ENCODE measurements at regions not wholly inside any gene's neighbourhood (a gene's known extent, or its start where the extent isn't known, plus 50 kb on each side); places are given as distances from the start of the nearest gene placed in this dataset.

- H3K4me3 Mint-ChIP-seq: no peak overlapping the region
- no peaks in the 10 kb centered on the region for H3K4me1 Mint-ChIP-seq
- TF ChIP-seq CTCF (conservative IDR thresholded peaks at IDR 0.05): no peak
- no peak overlapping the region for H3K4me3 ChIP-seq (ENCODE audit: low read length)
- H3K27me3 Mint-ChIP-seq (ENCODE audit: insufficient read depth): no peaks in the 10 kb centered on the region
- H3K27ac Mint-ChIP-seq: no peak overlapping the region
- no peaks in the 10 kb centered on the region for H3K4me1 ChIP-seq (ENCODE audit: control insufficient read depth, insufficient read depth, low read length)
- no peaks in the 10 kb centered on the region for H3K9me3 Mint-ChIP-seq
- no peak for DNase-seq
- no peak overlapping the region for H3K27ac ChIP-seq (ENCODE audit: low read depth, low read length)
- no peaks in the 10 kb centered on the region for H3K36me3 Mint-ChIP-seq (ENCODE audit: low read depth)
- WGBS, 2 experiments (ENCODE audit: insufficient coverage in 1 of 2, insufficient read length in 1 of 2): 90 to 95% methylated on average over 2 to 3 of the region's 3 CpGs
- no peaks in the 10 kb centered on the region for H3K27me3 ChIP-seq (ENCODE audit: control insufficient read depth, insufficient read depth, low read length, poor library complexity, severe bottlenecking)
- no peaks in the 10 kb centered on the region for H3K36me3 ChIP-seq (ENCODE audit: control insufficient read depth, insufficient read depth, low read length)
- no peak overlapping the region for H3K9ac ChIP-seq (ENCODE audit: extremely low read depth, low read length, poor library complexity, severe bottlenecking)
- no peaks in the 10 kb centered on the region for H3K9me3 ChIP-seq (ENCODE audit: control insufficient read depth, low read length)
Observed at GRCh38 chr3:67983166-67983565, 328.8 kb upstream of the SUCLG2 start.

GRCh38 chr3:67981077-67981476, 326.7 kb upstream of the SUCLG2 start:
- Histone ChIP-seq H3K4me1 (ENCODE audit: control insufficient read depth, insufficient read depth, low read length) (no peaks in the 10 kb centered on the region), H3K4me3 (ENCODE audit: low read length) (no peak overlapping the region), H3K36me3 (ENCODE audit: control insufficient read depth, insufficient read depth, low read length) (no peaks in the 10 kb centered on the region), H3K27me3 (ENCODE audit: control insufficient read depth, insufficient read depth, low read length, poor library complexity, severe bottlenecking) (no peaks in the 10 kb centered on the region), H3K27ac (ENCODE audit: low read depth, low read length) (no peak overlapping the region), H3K9ac (ENCODE audit: extremely low read depth, low read length, poor library complexity, severe bottlenecking) (no peak overlapping the region), H3K9me3 (ENCODE audit: control insufficient read depth, low read length) (no peaks in the 10 kb centered on the region)
- H3K27me3 Mint-ChIP-seq (ENCODE audit: insufficient read depth): no peaks in the 10 kb centered on the region
- H3K4me1 Mint-ChIP-seq: no peaks in the 10 kb centered on the region
- H3K4me3 Mint-ChIP-seq: no peak overlapping the region
- H3K9me3 Mint-ChIP-seq: no peaks in the 10 kb centered on the region
- no peak for DNase-seq
- H3K36me3 Mint-ChIP-seq (ENCODE audit: low read depth): no peaks in the 10 kb centered on the region
- no peak overlapping the region for H3K27ac Mint-ChIP-seq
- 89 to 100% methylated on average over 1 to 3 of the region's 3 CpGs for WGBS, 2 experiments (ENCODE audit: insufficient coverage in 1 of 2, insufficient read length in 1 of 2)
- TF ChIP-seq CTCF (conservative IDR thresholded peaks at IDR 0.05): no peak

DNA sequence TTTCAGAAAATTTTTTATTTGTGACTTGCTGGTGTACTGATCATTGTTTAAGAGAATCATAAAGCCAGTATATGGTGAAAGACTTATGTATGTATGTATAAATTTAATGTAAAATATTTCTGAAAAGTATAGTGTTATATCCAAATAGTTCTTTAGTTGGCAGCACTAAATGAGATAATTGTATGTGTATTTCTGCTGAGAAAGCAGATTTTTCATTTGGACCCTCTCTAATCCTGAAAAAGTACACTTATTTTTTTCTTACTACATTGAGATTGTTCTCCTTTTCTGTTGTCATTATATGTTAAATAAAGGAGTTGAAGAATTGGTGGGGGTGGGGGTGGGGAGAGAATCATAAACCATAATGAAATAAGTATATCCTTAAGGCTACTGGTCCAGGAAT, 324.9 kb upstream of the SUCLG2 start:
- Histone ChIP-seq H3K4me3 (ENCODE audit: low read length) (no peak overlapping the region), H3K36me3 (ENCODE audit: control insufficient read depth, insufficient read depth, low read length) (no peaks in the 10 kb centered on the region), H3K4me1 (ENCODE audit: control insufficient read depth, insufficient read depth, low read length) (no peaks in the 10 kb centered on the region), H3K27ac (ENCODE audit: low read depth, low read length) (no peak overlapping the region), H3K9me3 (ENCODE audit: control insufficient read depth, low read length) (no peaks in the 10 kb centered on the region), H3K9ac (ENCODE audit: extremely low read depth, low read length, poor library complexity, severe bottlenecking) (no peak overlapping the region), H3K27me3 (ENCODE audit: control insufficient read depth, insufficient read depth, low read length, poor library complexity, severe bottlenecking) (no peaks in the 10 kb centered on the region)
- no peaks in the 10 kb centered on the region for H3K9me3 Mint-ChIP-seq
- no peaks in the 10 kb centered on the region for H3K27me3 Mint-ChIP-seq (ENCODE audit: insufficient read depth)
- H3K4me3 Mint-ChIP-seq: no peak overlapping the region
- no peak for TF ChIP-seq CTCF (conservative IDR thresholded peaks at IDR 0.05)
- no peaks in the 10 kb centered on the region for H3K36me3 Mint-ChIP-seq (ENCODE audit: low read depth)
- DNase-seq: no peak
- H3K4me1 Mint-ChIP-seq: no peaks in the 10 kb centered on the region
- H3K27ac Mint-ChIP-seq: no peak overlapping the region

Measured in endodermal cell (in vitro differentiated cells).